ACC112 (cell line): ENCODE measurements at regions not wholly inside any gene's neighbourhood (a gene's known extent, or its start where the extent isn't known, plus 50 kb on each side); places are given as distances from the start of the nearest gene placed in this dataset.

Experiments
- H2AFZ ChIP-seq: fragments of 200-600 bp; sonication (generic); one replicate; pipeline ENCODE4 v1.6.0; 2017; ENCODE audit warnings: antibody characterized with exemption, low read length; ENCODE audit not compliant: unreplicated experiment
- H3K27ac ChIP-seq: fragments of 200-600 bp; sonication (generic); 2 replicates; pipeline ENCODE4 v1.5.1; 2014; ENCODE audit warnings: low read depth, mild to moderate bottlenecking, antibody characterized with exemption, low read length, moderate library complexity
- H3K27me3 ChIP-seq: fragments of 200-600 bp; sonication (generic); 2 replicates; pipeline ENCODE4 v1.6.1; 2014; ENCODE audit warnings: mild to moderate bottlenecking, antibody characterized with exemption, low read length, moderate library complexity, mixed read lengths; ENCODE audit not compliant: insufficient read depth
- H3K36me3 ChIP-seq: fragments of 200-600 bp; sonication (generic); 2 replicates; pipeline ENCODE4 v1.6.1; 2016; ENCODE audit warnings: mild to moderate bottlenecking, antibody characterized with exemption, low read length, moderate library complexity, mixed read lengths; ENCODE audit not compliant: insufficient read depth
- H3K4me1 ChIP-seq: fragments of 200-600 bp; sonication (generic); one replicate; pipeline ENCODE4 v1.6.1; 2016; ENCODE audit warnings: low read length, mixed read lengths; ENCODE audit not compliant: insufficient read depth, unreplicated experiment, control insufficient read depth
- H3K4me3 ChIP-seq: fragments of 200-600 bp; sonication (generic); 2 replicates; pipeline ENCODE4 v1.5.1; 2014; ENCODE audit warnings: mild to moderate bottlenecking, low read depth, low read length
- H3K79me2 ChIP-seq: fragments of 200-600 bp; sonication (generic); one replicate; pipeline ENCODE4 v1.6.0; 2016; ENCODE audit warnings: low read length; ENCODE audit not compliant: control insufficient read depth, unreplicated experiment, insufficient read depth

DNA sequence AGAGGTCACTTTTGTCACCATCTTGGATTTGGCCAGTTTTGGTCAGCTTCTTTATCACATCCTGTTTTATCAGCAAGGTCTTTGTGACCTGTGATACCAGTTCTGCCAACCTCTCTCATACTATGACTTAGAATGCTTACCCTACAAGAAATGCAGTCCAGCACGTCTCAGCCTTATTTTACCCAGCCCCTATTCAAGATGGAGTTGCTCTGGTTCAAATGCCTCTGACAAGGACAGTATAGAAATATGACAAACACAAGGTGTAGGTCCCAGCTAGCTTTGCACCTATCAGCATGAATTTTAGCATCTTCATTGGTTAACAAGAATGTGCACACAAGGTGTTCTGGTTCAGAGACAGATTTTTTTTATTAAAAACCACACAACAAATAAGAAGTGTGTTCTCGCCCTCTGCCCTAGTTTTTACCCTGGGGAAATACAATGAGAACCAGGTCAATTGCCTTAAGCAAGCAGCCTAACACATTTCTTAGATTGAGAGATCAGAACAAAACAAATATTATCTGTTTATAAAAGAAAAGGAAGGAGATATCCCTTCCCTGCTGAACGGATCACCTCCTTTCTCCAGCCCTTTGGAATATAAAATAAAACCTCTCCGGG, 962.3 kb upstream of the PRKX start:
- H3K79me2 ChIP-seq: no peaks in the 10 kb centered on the region
- H3K36me3 ChIP-seq: no peaks in the 10 kb centered on the region
- no peak overlapping the region for H2AFZ ChIP-seq
- no peaks in the 10 kb centered on the region for H3K27me3 ChIP-seq
- no peaks in the 10 kb centered on the region for H3K4me1 ChIP-seq
- no peak overlapping the region for H3K4me3 ChIP-seq
- no peak overlapping the region for H3K27ac ChIP-seq

DNA sequence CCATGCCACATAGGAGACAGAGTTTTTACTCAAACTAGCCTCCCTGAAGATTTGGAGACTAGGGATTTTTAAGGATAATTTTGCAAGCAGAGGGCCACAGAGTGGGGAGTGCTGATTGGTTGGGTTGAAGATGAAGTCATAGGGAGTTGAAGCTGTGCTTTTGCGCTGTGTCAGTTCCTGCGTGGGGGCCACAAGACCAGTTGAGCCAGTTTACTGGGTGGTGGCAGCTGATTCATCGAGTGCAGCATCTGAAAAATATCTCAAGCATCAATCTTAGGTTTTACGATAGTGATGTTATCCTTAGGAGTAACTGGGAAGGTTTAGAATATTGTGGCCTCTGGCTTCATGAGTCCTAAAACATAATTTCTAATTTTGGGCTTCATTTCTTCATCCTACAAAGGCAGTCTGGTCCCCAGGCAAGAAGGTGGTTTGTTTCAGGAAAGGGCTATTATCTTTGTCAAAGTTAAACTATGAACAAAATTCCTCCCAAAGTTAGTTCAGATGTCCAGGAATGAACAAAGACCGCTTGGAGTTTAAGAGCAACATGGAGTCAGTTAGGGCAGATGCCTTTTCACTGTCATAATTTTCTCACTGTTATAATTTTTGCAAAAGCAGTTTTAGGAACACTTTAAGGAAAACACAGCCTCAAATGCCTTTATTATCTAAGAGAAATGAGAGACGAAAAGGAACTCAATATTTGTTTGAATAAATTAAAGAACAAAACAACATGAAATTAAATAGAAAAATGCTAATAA, 960.8 kb upstream of the PRKX start:
- H3K36me3 ChIP-seq: no peaks in the 10 kb centered on the region
- H3K4me1 ChIP-seq: no peaks in the 10 kb centered on the region
- no peak overlapping the region for H3K4me3 ChIP-seq
- no peaks in the 10 kb centered on the region for H3K79me2 ChIP-seq
- H2AFZ ChIP-seq: no peak overlapping the region
- H3K27ac ChIP-seq: no peak overlapping the region
- no peaks in the 10 kb centered on the region for H3K27me3 ChIP-seq

- no peaks in the 10 kb centered on the region for H3K36me3 ChIP-seq
- H3K4me3 ChIP-seq: no peak overlapping the region
- H3K27me3 ChIP-seq: no peaks in the 10 kb centered on the region
- H3K27ac ChIP-seq: no peak overlapping the region
- H3K4me1 ChIP-seq: no peaks in the 10 kb centered on the region
- no peak overlapping the region for H2AFZ ChIP-seq
- no peaks in the 10 kb centered on the region for H3K79me2 ChIP-seq
Measured at GRCh38 chrX:4671344-4671743, 957.9 kb upstream of the PRKX start.

DNA sequence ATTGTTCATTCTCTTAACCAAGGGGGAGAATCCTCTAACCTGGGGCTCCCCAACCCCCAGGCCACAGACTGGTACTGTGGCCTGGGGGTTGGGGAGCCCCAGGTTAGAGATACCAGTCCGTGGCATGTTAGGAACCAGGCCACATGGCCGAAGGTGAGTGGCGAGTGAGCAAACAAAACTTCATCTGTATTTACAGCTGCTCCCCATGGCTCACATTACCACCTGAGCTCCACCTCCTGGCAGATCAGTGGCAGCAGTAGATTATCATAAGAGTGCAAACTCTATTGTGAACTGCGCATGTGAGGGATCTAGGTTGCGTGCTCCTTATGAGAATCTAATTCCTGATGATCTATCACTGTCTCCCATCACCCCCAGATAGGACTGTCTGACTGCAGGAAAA, 957.2 kb upstream of the PRKX start:
- H3K27me3 ChIP-seq: no peaks in the 10 kb centered on the region
- no peaks in the 10 kb centered on the region for H3K36me3 ChIP-seq
- H3K79me2 ChIP-seq: no peaks in the 10 kb centered on the region
- H3K27ac ChIP-seq: no peak overlapping the region
- no peak overlapping the region for H3K4me3 ChIP-seq
- H2AFZ ChIP-seq: no peak overlapping the region
- no peaks in the 10 kb centered on the region for H3K4me1 ChIP-seq

GRCh38 chrX:4668802-4669536, 955.5 kb upstream of the PRKX start:
- Histone ChIP-seq H3K27me3 (no peaks in the 10 kb centered on the region), H3K79me2 (no peaks in the 10 kb centered on the region), H3K27ac (no peak overlapping the region), H3K36me3 (no peaks in the 10 kb centered on the region), H3K4me1 (no peaks in the 10 kb centered on the region), H2AFZ (no peak overlapping the region), H3K4me3 (no peak overlapping the region)

DNA sequence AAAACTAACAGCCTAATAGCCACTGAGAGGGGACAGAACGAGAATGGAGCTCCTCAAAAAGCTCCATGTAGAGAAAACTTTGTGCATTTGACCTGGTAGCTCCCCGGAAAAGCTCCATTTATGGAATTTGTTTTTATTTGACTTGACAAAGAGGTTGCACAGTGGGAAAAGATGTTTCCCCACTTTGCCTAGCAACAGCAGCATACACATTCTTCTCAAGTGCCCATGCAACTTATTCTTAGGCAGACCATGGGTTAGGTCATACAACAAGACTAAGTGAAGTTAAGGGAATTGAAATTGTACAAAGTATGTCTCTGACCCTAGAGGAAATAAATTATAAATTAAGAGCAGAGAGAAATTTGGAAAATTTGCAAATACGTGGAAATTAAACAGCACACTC, 949.6 kb upstream of the PRKX start:
- no peaks in the 10 kb centered on the region for H3K4me1 ChIP-seq
- H2AFZ ChIP-seq: no peak overlapping the region
- H3K36me3 ChIP-seq: no peaks in the 10 kb centered on the region
- no peak overlapping the region for H3K27ac ChIP-seq
- H3K4me3 ChIP-seq: no peak overlapping the region
- no peaks in the 10 kb centered on the region for H3K79me2 ChIP-seq
- no peaks in the 10 kb centered on the region for H3K27me3 ChIP-seq

DNA sequence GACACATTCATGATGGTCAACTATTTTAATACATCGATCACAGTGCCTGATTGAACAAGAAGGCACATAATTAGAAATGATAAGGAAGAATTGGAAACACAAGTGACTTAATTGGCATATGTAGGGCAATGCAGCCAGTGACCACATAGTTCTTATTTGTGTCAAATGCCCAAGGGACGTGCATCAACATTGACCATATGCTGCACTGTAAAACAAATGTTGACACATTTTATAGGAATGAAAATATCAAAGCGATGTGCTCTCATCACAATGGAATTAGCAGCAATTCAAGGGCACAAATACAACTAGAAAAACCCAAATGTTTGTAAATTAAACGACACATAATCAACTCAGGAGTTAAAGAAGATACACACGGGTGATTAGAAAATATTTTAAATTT, 948.3 kb upstream of the PRKX start:
- no peak overlapping the region for H2AFZ ChIP-seq
- H3K4me3 ChIP-seq: no peak overlapping the region
- no peaks in the 10 kb centered on the region for H3K36me3 ChIP-seq
- no peak overlapping the region for H3K27ac ChIP-seq
- H3K27me3 ChIP-seq: no peaks in the 10 kb centered on the region
- H3K79me2 ChIP-seq: no peaks in the 10 kb centered on the region
- H3K4me1 ChIP-seq: no peaks in the 10 kb centered on the region

GRCh38 chrX:4656419-4656818, 943.0 kb upstream of the PRKX start:
- no peak overlapping the region for H2AFZ ChIP-seq
- no peaks in the 10 kb centered on the region for H3K4me1 ChIP-seq
- no peaks in the 10 kb centered on the region for H3K79me2 ChIP-seq
- no peak overlapping the region for H3K4me3 ChIP-seq
- no peaks in the 10 kb centered on the region for H3K36me3 ChIP-seq
- no peak overlapping the region for H3K27ac ChIP-seq
- H3K27me3 ChIP-seq: no peaks in the 10 kb centered on the region

DNA sequence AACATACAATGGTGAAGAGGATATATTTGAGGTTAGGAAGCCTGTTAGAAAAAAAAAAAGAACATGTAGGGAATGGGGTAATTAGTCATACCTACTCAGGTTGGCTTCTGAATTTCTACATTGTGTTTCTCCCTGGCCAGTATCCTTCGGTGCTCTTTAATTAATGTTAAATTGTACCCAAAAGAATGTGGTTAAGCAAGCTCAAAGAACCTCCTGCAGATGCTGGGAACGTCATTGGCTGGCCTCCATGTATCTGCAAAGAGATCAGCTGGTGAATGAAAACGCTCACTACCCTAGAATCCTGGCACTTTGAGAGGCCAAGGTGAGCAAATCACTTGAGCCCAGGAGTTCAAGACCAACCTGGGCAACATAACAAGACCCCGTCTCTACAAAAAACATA, 942.3 kb upstream of the PRKX start:
- H3K27ac ChIP-seq: no peak overlapping the region
- H3K36me3 ChIP-seq: no peaks in the 10 kb centered on the region
- no peaks in the 10 kb centered on the region for H3K27me3 ChIP-seq
- H3K4me3 ChIP-seq: no peak overlapping the region
- no peaks in the 10 kb centered on the region for H3K4me1 ChIP-seq
- no peaks in the 10 kb centered on the region for H3K79me2 ChIP-seq
- H2AFZ ChIP-seq: no peak overlapping the region

- Histone ChIP-seq H3K36me3 (no peaks in the 10 kb centered on the region), H2AFZ (no peak overlapping the region), H3K79me2 (no peaks in the 10 kb centered on the region)
Measured at GRCh38 chrX:4642114-4642513, 928.7 kb upstream of the PRKX start.

GRCh38 chrX:4638036-4638435, 924.6 kb upstream of the PRKX start:
- H3K27ac ChIP-seq: no peak overlapping the region
- H3K36me3 ChIP-seq: no peaks in the 10 kb centered on the region

More at GRCh38 chrX:4642114-4642513, 928.7 kb upstream of the PRKX start:
- Histone ChIP-seq H3K4me3 (no peak overlapping the region), H3K4me1 (no peaks in the 10 kb centered on the region), H3K27ac (no peak overlapping the region), H3K27me3 (no peaks in the 10 kb centered on the region)

More at GRCh38 chrX:4638036-4638435, 924.6 kb upstream of the PRKX start:
- H3K27me3 ChIP-seq: no peaks in the 10 kb centered on the region
- H3K4me1 ChIP-seq: no peaks in the 10 kb centered on the region
- H2AFZ ChIP-seq: no peak overlapping the region
- no peaks in the 10 kb centered on the region for H3K79me2 ChIP-seq
- no peak overlapping the region for H3K4me3 ChIP-seq
